ENCODE measurements at regions not wholly inside any gene's neighbourhood (a gene's known extent, or its start where the extent isn't known, plus 50 kb on each side); places are given as distances from the start of the nearest gene placed in this dataset.
"Not testable (repeated sequence)": the region's sequence is repeated elsewhere in the genome, so short reads cannot be mapped to it uniquely, and the experiment has no call there.

GRCh38 chrX:121457096-121457495, 409.7 kb downstream of the GLUD2 start:
- Histone ChIP-seq H3K27me3 (ENCODE audit: low read depth) (no peaks in the 10 kb centered on the region), H3K4me3 (no peak overlapping the region), H3K4me1 (no peaks in the 10 kb centered on the region), H3K9me3 (no peaks in the 10 kb centered on the region), H3K36me3 (replicated peaks) (no peaks in the 10 kb centered on the region)
- in situ Hi-C loops (cut with MboI; ENCODE audit: low sequenced_read_pairs) = no loop called here
- no peak for DNase-seq (ENCODE audit: low spot score in 2 of 2)

GRCh38 chrX:121479406-121479805, 432.0 kb downstream of the GLUD2 start:
- Histone ChIP-seq H3K4me1 (no peaks in the 10 kb centered on the region), H3K36me3 (replicated peaks) (no peaks in the 10 kb centered on the region), H3K4me3 (no peak overlapping the region), H3K27me3 (ENCODE audit: low read depth) (no peaks in the 10 kb centered on the region), H3K9me3 (no peaks in the 10 kb centered on the region)
- in situ Hi-C loops (cut with MboI; ENCODE audit: low sequenced_read_pairs) = no loop called here
- DNase-seq (ENCODE audit: low spot score in 2 of 2) = no peak

GRCh38 chrX:121496966-121497365, 449.6 kb downstream of the GLUD2 start:
- no peaks in the 10 kb centered on the region for H3K9me3 ChIP-seq
- no peak for DNase-seq (ENCODE audit: low spot score in 2 of 2)
- in situ Hi-C loops (cut with MboI; ENCODE audit: low sequenced_read_pairs) = no loop called here
- H3K27me3 ChIP-seq (ENCODE audit: low read depth) = no peaks in the 10 kb centered on the region; the same call in 1 of the 2 replicates
- H3K4me1 ChIP-seq = no peaks in the 10 kb centered on the region
- no peak overlapping the region for H3K4me3 ChIP-seq
- H3K36me3 ChIP-seq (replicated peaks) = no peaks in the 10 kb centered on the region

- H3K36me3 ChIP-seq (replicated peaks) = no peaks in the 10 kb centered on the region
- H3K4me3 ChIP-seq = no peak overlapping the region
- in situ Hi-C loops (cut with MboI; ENCODE audit: low sequenced_read_pairs) = no loop called here
- DNase-seq (ENCODE audit: low spot score in 2 of 2) = no peak
- no peaks in the 10 kb centered on the region for H3K9me3 ChIP-seq
- H3K4me1 ChIP-seq = no peaks in the 10 kb centered on the region
- H3K27me3 ChIP-seq (ENCODE audit: low read depth) = no peaks in the 10 kb centered on the region; the same call in 1 of the 2 replicates
Measured at GRCh38 chrX:121504153-121504552, 456.7 kb downstream of the GLUD2 start.

- H3K4me3 ChIP-seq = no peak overlapping the region
- H3K4me1 ChIP-seq = no peaks in the 10 kb centered on the region
- in situ Hi-C loops (cut with MboI; ENCODE audit: low sequenced_read_pairs) = no loop called here
- no peaks in the 10 kb centered on the region for H3K9me3 ChIP-seq
- H3K36me3 ChIP-seq (replicated peaks) = no peaks in the 10 kb centered on the region
- no peaks in the 10 kb centered on the region for H3K27me3 ChIP-seq (ENCODE audit: low read depth)
- no peak for DNase-seq (ENCODE audit: low spot score in 2 of 2)
Measured at GRCh38 chrX:121546317-121546716, 498.9 kb downstream of the GLUD2 start.

GRCh38 chrX:121558886-121559285, 511.5 kb downstream of the GLUD2 start:
- in situ Hi-C loops (cut with MboI; ENCODE audit: low sequenced_read_pairs) = loop anchor here (25.0 kb wide), 1 partner anchor 247 kb away; no protein-coding TSS in a partner anchor
- no peaks in the 10 kb centered on the region; the same call in 1 of the 2 replicates for H3K27me3 ChIP-seq (ENCODE audit: low read depth)
- DNase-seq (ENCODE audit: low spot score in 2 of 2) = no peak
- H3K9me3 ChIP-seq = no peaks in the 10 kb centered on the region
- no peaks in the 10 kb centered on the region for H3K36me3 ChIP-seq (replicated peaks)
- no peak overlapping the region for H3K4me3 ChIP-seq
- no peaks in the 10 kb centered on the region for H3K4me1 ChIP-seq

- Histone ChIP-seq H3K27me3 (ENCODE audit: low read depth) (no peaks in the 10 kb centered on the region), H3K4me3 (no peak overlapping the region), H3K9me3 (no peaks in the 10 kb centered on the region), H3K4me1 (no peaks in the 10 kb centered on the region), H3K36me3 (replicated peaks) (no peaks in the 10 kb centered on the region)
- DNase-seq (ENCODE audit: low spot score in 2 of 2) = no peak
- in situ Hi-C loops (cut with MboI; ENCODE audit: low sequenced_read_pairs) = loop anchor here (25.0 kb wide), 1 partner anchor 250 kb away; no protein-coding TSS in a partner anchor
Measured at GRCh38 chrX:121562616-121563015, 515.2 kb downstream of the GLUD2 start.

- in situ Hi-C loops (cut with MboI; ENCODE audit: low sequenced_read_pairs) = loop anchor here (25.0 kb wide), 1 partner anchor 257 kb away; no protein-coding TSS in a partner anchor
- Histone ChIP-seq H3K36me3 (replicated peaks) (no peaks in the 10 kb centered on the region), H3K4me3 (no peak overlapping the region), H3K27me3 (ENCODE audit: low read depth) (no peaks in the 10 kb centered on the region), H3K4me1 (no peaks in the 10 kb centered on the region), H3K9me3 (no peaks in the 10 kb centered on the region)
- DNase-seq (ENCODE audit: low spot score in 2 of 2) = no peak
Measured at GRCh38 chrX:121569609-121570008, 522.2 kb downstream of the GLUD2 start.

GRCh38 chrX:121570072-121570841, 522.8 kb downstream of the GLUD2 start:
- in situ Hi-C loops (cut with MboI; ENCODE audit: low sequenced_read_pairs) = loop anchor here (25.0 kb wide), 1 partner anchor 258 kb away; no protein-coding TSS in a partner anchor
- no peak for DNase-seq (ENCODE audit: low spot score in 2 of 2)

GRCh38 chrX:121571333-121571732, 523.9 kb downstream of the GLUD2 start:
- Histone ChIP-seq H3K4me1 (no peaks in the 10 kb centered on the region), H3K4me3 (no peak overlapping the region), H3K27me3 (ENCODE audit: low read depth) (no peaks in the 10 kb centered on the region), H3K9me3 (no peaks in the 10 kb centered on the region), H3K36me3 (replicated peaks) (no peaks in the 10 kb centered on the region)
- no peak for DNase-seq (ENCODE audit: low spot score in 2 of 2)
- in situ Hi-C loops (cut with MboI; ENCODE audit: low sequenced_read_pairs) = loop anchor here (25.0 kb wide), 1 partner anchor 259 kb away; no protein-coding TSS in a partner anchor

More at GRCh38 chrX:121570072-121570841, 522.8 kb downstream of the GLUD2 start:
- H3K9me3 ChIP-seq = no peaks in the 10 kb centered on the region
- H3K27me3 ChIP-seq (ENCODE audit: low read depth) = no peaks in the 10 kb centered on the region
- H3K4me3 ChIP-seq = no peak overlapping the region
- no peaks in the 10 kb centered on the region for H3K4me1 ChIP-seq
- H3K36me3 ChIP-seq (replicated peaks) = no peaks in the 10 kb centered on the region

- H3K27me3 ChIP-seq (ENCODE audit: low read depth); H3K36me3 ChIP-seq (replicated peaks); H3K4me3 ChIP-seq; H3K4me1 ChIP-seq; H3K9me3 ChIP-seq; DNase-seq (ENCODE audit: low spot score in 2 of 2): not testable (repeated sequence)
- in situ Hi-C loops (cut with MboI; ENCODE audit: low sequenced_read_pairs) = loop anchor here (25.0 kb wide), 1 partner anchor 262 kb away; no protein-coding TSS in a partner anchor
Measured at GRCh38 chrX:121574384-121574783, 527.0 kb downstream of the GLUD2 start.

- H3K9me3 ChIP-seq = no peaks in the 10 kb centered on the region
- H3K4me1 ChIP-seq = peaks cover 4% of the 10 kb centered on the region; the same call in 1 of the 2 replicates
- peaks cover 7% of the 10 kb centered on the region for H3K27me3 ChIP-seq (ENCODE audit: low read depth)
- peak; percentile 52 to 66 for DNase-seq (ENCODE audit: low spot score in 2 of 2)
- H3K36me3 ChIP-seq (replicated peaks) = no peaks in the 10 kb centered on the region
- in situ Hi-C loops (cut with MboI; ENCODE audit: low sequenced_read_pairs) = no loop called here
- H3K4me3 ChIP-seq = no peak overlapping the region
Measured at GRCh38 chrX:121579016-121579760, 531.8 kb downstream of the GLUD2 start.

- peaks cover 7% of the 10 kb centered on the region for H3K27me3 ChIP-seq (ENCODE audit: low read depth)
- H3K36me3 ChIP-seq (replicated peaks) = no peaks in the 10 kb centered on the region
- peak in 1 of 2 experiments; percentile 5 for DNase-seq (ENCODE audit: low spot score in 2 of 2)
- in situ Hi-C loops (cut with MboI; ENCODE audit: low sequenced_read_pairs) = no loop called here
- H3K4me1 ChIP-seq = peaks cover 4% of the 10 kb centered on the region; the same call in 1 of the 2 replicates
- H3K9me3 ChIP-seq = no peaks in the 10 kb centered on the region
- no peak overlapping the region for H3K4me3 ChIP-seq
Measured at GRCh38 chrX:121581885-121582284, 534.5 kb downstream of the GLUD2 start.

GRCh38 chrX:121585626-121586025, 538.2 kb downstream of the GLUD2 start:
- Histone ChIP-seq H3K4me3 (no peak overlapping the region), H3K27me3 (ENCODE audit: low read depth) (peaks cover 3% of the 10 kb centered on the region), H3K4me1 (no peaks in the 10 kb centered on the region), H3K9me3 (no peaks in the 10 kb centered on the region), H3K36me3 (replicated peaks) (no peaks in the 10 kb centered on the region)
- in situ Hi-C loops (cut with MboI; ENCODE audit: low sequenced_read_pairs) = no loop called here
- DNase-seq (ENCODE audit: low spot score in 2 of 2) = no peak

Data from HAP-1 (cell line).